ENCODE measurements at regions not wholly inside any gene's neighbourhood (a gene's known extent, or its start where the extent isn't known, plus 50 kb on each side); places are given as distances from the start of the nearest gene placed in this dataset.

- no peak for TF ChIP-seq CTCF (IDR thresholded peaks at IDR 0.05; ENCODE audit: borderline replicate concordance, extremely low read depth, low read length, poor library complexity, severe bottlenecking)
- no peak for TF ChIP-seq EZH2 (IDR thresholded peaks at IDR 0.05; ENCODE audit: borderline replicate concordance, low read depth, low read length, severe bottlenecking)
Measured at GRCh38 chr10:71090801-71091200, 121.6 kb upstream of the UNC5B start.
